ENCODE measurements at regions not wholly inside any gene's neighbourhood (a gene's known extent, or its start where the extent isn't known, plus 50 kb on each side); places are given as distances from the start of the nearest gene placed in this dataset.

- TF ChIP-seq CENPBD1 (CRISPR knock-in tag; IDR thresholded peaks at IDR 0.05; ENCODE audit: borderline replicate concordance, low read depth) (no peak), IRF1 (CRISPR knock-in tag; IDR thresholded peaks at IDR 0.05; ENCODE audit: low read depth) (no peak), ZNF577 (CRISPR knock-in tag; IDR thresholded peaks at IDR 0.05; ENCODE audit: borderline replicate concordance, low read depth) (no peak), IRX3 (CRISPR knock-in tag; IDR thresholded peaks at IDR 0.05; ENCODE audit: borderline replicate concordance, low read depth) (no peak), ZNF180 (CRISPR knock-in tag; IDR thresholded peaks at IDR 0.05; ENCODE audit: borderline replicate concordance, low read depth) (no peak), CTCF (CRISPR knock-in tag; IDR thresholded peaks at IDR 0.05) (no peak)
These were observed 1882.9 kb upstream of the AGA start for GRCh38 chr4:179325181-179325580.

Measured in HepG2 (cell line).